ENCODE measurements at regions not wholly inside any gene's neighbourhood (a gene's known extent, or its start where the extent isn't known, plus 50 kb on each side); places are given as distances from the start of the nearest gene placed in this dataset.

- TF ChIP-seq, protein P1, sequence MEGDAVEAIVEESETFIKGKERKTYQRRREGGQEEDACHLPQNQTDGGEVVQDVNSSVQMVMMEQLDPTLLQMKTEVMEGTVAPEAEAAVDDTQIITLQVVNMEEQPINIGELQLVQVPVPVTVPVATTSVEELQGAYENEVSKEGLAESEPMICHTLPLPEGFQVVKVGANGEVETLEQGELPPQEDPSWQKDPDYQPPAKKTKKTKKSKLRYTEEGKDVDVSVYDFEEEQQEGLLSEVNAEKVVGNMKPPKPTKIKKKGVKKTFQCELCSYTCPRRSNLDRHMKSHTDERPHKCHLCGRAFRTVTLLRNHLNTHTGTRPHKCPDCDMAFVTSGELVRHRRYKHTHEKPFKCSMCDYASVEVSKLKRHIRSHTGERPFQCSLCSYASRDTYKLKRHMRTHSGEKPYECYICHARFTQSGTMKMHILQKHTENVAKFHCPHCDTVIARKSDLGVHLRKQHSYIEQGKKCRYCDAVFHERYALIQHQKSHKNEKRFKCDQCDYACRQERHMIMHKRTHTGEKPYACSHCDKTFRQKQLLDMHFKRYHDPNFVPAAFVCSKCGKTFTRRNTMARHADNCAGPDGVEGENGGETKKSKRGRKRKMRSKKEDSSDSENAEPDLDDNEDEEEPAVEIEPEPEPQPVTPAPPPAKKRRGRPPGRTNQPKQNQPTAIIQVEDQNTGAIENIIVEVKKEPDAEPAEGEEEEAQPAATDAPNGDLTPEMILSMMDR (IDR thresholded peaks at IDR 0.05) = no peak
- no peak for TF ChIP-seq EP300 (IDR thresholded peaks at IDR 0.05)
- TF ChIP-seq POLR2AphosphoS5 (IDR thresholded peaks at IDR 0.05) = no peak
These were observed 104.7 kb upstream of the SGK1 start for GRCh38 chr6:134422426-134423231.
